Right renal cortex interstitium (tissue), 3 donors: ENCODE measurements at regions not wholly inside any gene's neighbourhood (a gene's known extent, or its start where the extent isn't known, plus 50 kb on each side); places are given as distances from the start of the nearest gene placed in this dataset.
A peak's percentile ranks its signal among the peaks of the same experiment; 100 is the strongest.
"Not testable (repeated sequence)": the region's sequence is repeated elsewhere in the genome, so short reads cannot be mapped to it uniquely, and the experiment has no call there.

Experiments
- DNase-seq, 3 donors: peaks; one replicate each; pipeline ENCODE4 v3.0.0-alpha.2; 2013; ENCODE audit warnings: low read depth in 3 of 3, low spot score in 2 of 3

- peak; percentile 42 to 73 (median 58) for DNase-seq
Observed at GRCh38 chr11:129695571-129696308, 119.9 kb upstream of the TMEM45B start.

GRCh38 chr11:129696309-129696989 lies 119.2 kb upstream of the TMEM45B start:
- DNase-seq: no peak

GRCh38 chr11:129698212-129698611 lies 117.4 kb upstream of the TMEM45B start:
- no peak for DNase-seq

GRCh38 chr11:129699711-129700304 lies 115.8 kb upstream of the TMEM45B start:
- no peak for DNase-seq

GRCh38 chr11:129700701-129701100 lies 114.9 kb upstream of the TMEM45B start:
- DNase-seq: no peak

- no peak for DNase-seq
Observed at GRCh38 chr11:129701706-129702105, 113.9 kb upstream of the TMEM45B start.

GRCh38 chr11:129702410-129703398 lies 112.9 kb upstream of the TMEM45B start:
- DNase-seq: no peak

- no peak for DNase-seq
Observed at GRCh38 chr11:129703846-129704245, 111.8 kb upstream of the TMEM45B start.

GRCh38 chr11:129704831-129705230 lies 110.8 kb upstream of the TMEM45B start:
- no peak for DNase-seq

GRCh38 chr11:129705341-129705740 lies 110.3 kb upstream of the TMEM45B start:
- no peak for DNase-seq

GRCh38 chr11:129705933-129706332 lies 109.7 kb upstream of the TMEM45B start:
- DNase-seq: no peak

GRCh38 chr11:129709801-129710398 lies 105.7 kb upstream of the TMEM45B start:
- DNase-seq: no peak

GRCh38 chr11:129710423-129710822 lies 105.2 kb upstream of the TMEM45B start:
- no peak for DNase-seq

GRCh38 chr11:129711760-129712159 lies 103.9 kb upstream of the TMEM45B start:
- no peak for DNase-seq

- not testable (repeated sequence) for DNase-seq
Observed at GRCh38 chr11:129712486-129713240, 103.0 kb upstream of the TMEM45B start.

GRCh38 chr11:129719037-129719436 lies 96.6 kb upstream of the TMEM45B start:
- DNase-seq: no peak

- no peak for DNase-seq
Observed at GRCh38 chr11:129720156-129720555, 95.5 kb upstream of the TMEM45B start.

GRCh38 chr11:129720994-129721393 lies 94.7 kb upstream of the TMEM45B start:
- no peak for DNase-seq

GRCh38 chr11:129721685-129722084 lies 94.0 kb upstream of the TMEM45B start:
- no peak for DNase-seq

GRCh38 chr11:129722529-129722928 lies 93.1 kb upstream of the TMEM45B start:
- DNase-seq: no peak
